Subcutaneous abdominal adipose tissue (tissue), 5 donors: ENCODE measurements at regions not wholly inside any gene's neighbourhood (a gene's known extent, or its start where the extent isn't known, plus 50 kb on each side); places are given as distances from the start of the nearest gene placed in this dataset.

Experiments
- H3K27ac ChIP-seq: one replicate; pipeline ENCODE4 v1.7.0; 2013; ENCODE audit warnings: low read depth, mild to moderate bottlenecking, inconsistent platforms, low read length, moderate library complexity
- H3K27me3 ChIP-seq, 5 donors: one replicate each; pipeline ENCODE4 v1.7.0; 2013; ENCODE audit warnings: low read length in 5 of 5, inconsistent platforms in 1 of 5; ENCODE audit not compliant: control insufficient read depth in 5 of 5, insufficient read depth in 4 of 5
- H3K36me3 ChIP-seq, 5 donors: one replicate each; pipeline ENCODE4 v1.7.0; 2013; ENCODE audit warnings: low read length in 5 of 5; ENCODE audit not compliant: control insufficient read depth in 5 of 5, insufficient read depth in 5 of 5
- H3K4me1 ChIP-seq, 5 donors: one replicate each; pipeline ENCODE4 v1.7.0; 2013; ENCODE audit warnings: low read length in 5 of 5, mild to moderate bottlenecking in 3 of 5, moderate library complexity in 1 of 5; ENCODE audit not compliant: control insufficient read depth in 5 of 5, insufficient read depth in 5 of 5
- H3K4me3 ChIP-seq, 5 donors: one replicate each; pipeline ENCODE4 v1.7.0; 2013; ENCODE audit warnings: low read length in 5 of 5, low read depth in 1 of 5
- H3K9ac ChIP-seq, 5 donors: one replicate each; pipeline ENCODE4 v1.7.0; 2013; ENCODE audit warnings: low read length in 5 of 5, mild to moderate bottlenecking in 4 of 5, moderate library complexity in 3 of 5
- H3K9me3 ChIP-seq, 5 donors: one replicate each; pipeline ENCODE4 v1.7.0; 2013; ENCODE audit warnings: low read length in 5 of 5; ENCODE audit not compliant: control insufficient read depth in 5 of 5
- donor health status: healthy.
- donor health status: healthy.
- donor health status: healthy.
- donor health status: healthy.
- donor health status: healthy.

GRCh38 chr20:17161673-17162481, 65.0 kb upstream of the PCSK2 start:
- no peaks in the 10 kb centered on the region for H3K36me3 ChIP-seq
- no peaks in the 10 kb centered on the region for H3K9me3 ChIP-seq
- peaks cover 0 to 2% (median 0%) of the 10 kb centered on the region in 5 donors for H3K4me1 ChIP-seq
- no peaks in the 10 kb centered on the region for H3K27me3 ChIP-seq
- H3K27ac ChIP-seq = no peak overlapping the region
- H3K9ac ChIP-seq = no peak overlapping the region
- no peak overlapping the region for H3K4me3 ChIP-seq

- Histone ChIP-seq H3K9me3 (no peaks in the 10 kb centered on the region), H3K36me3 (no peaks in the 10 kb centered on the region), H3K27ac (no peak overlapping the region), H3K27me3 (no peaks in the 10 kb centered on the region), H3K9ac (no peak overlapping the region), H3K4me1 (no peaks in the 10 kb centered on the region), H3K4me3 (no peak overlapping the region)
Observed at GRCh38 chr20:17168026-17168612, 58.7 kb upstream of the PCSK2 start.

GRCh38 chr20:17169585-17170136, 57.2 kb upstream of the PCSK2 start:
- Histone ChIP-seq H3K9me3 (no peaks in the 10 kb centered on the region), H3K4me1 (no peaks in the 10 kb centered on the region), H3K36me3 (no peaks in the 10 kb centered on the region), H3K27me3 (no peaks in the 10 kb centered on the region), H3K9ac (no peak overlapping the region), H3K4me3 (no peak overlapping the region), H3K27ac (no peak overlapping the region)

GRCh38 chr20:17171746-17172280, 55.0 kb upstream of the PCSK2 start:
- no peak overlapping the region for H3K9ac ChIP-seq
- no peaks in the 10 kb centered on the region for H3K27me3 ChIP-seq
- no peak overlapping the region for H3K27ac ChIP-seq
- no peaks in the 10 kb centered on the region for H3K9me3 ChIP-seq
- no peak overlapping the region for H3K4me3 ChIP-seq
- no peaks in the 10 kb centered on the region for H3K4me1 ChIP-seq
- H3K36me3 ChIP-seq = no peaks in the 10 kb centered on the region

GRCh38 chr20:17172836-17173516, 53.9 kb upstream of the PCSK2 start:
- Histone ChIP-seq H3K36me3 (no peaks in the 10 kb centered on the region), H3K4me3 (no peak overlapping the region), H3K4me1 (no peaks in the 10 kb centered on the region), H3K27ac (no peak overlapping the region), H3K9ac (no peak overlapping the region), H3K27me3 (no peaks in the 10 kb centered on the region), H3K9me3 (no peaks in the 10 kb centered on the region)
